Liver (tissue), 3 donors: ENCODE measurements at regions not wholly inside any gene's neighbourhood (a gene's known extent, or its start where the extent isn't known, plus 50 kb on each side); places are given as distances from the start of the nearest gene placed in this dataset.

Source experiments
- ATF3 ChIP-seq: IDR thresholded peaks from 2 replicates; pipeline ENCODE4 v1.6.1; 2016; ENCODE audit warnings: antibody characterized with exemption
- CTCF ChIP-seq: fragments of 150-350 bp; IDR thresholded peaks from 2 replicates; pipeline ENCODE4 v1.5.1; 2017; ENCODE audit warnings: improper control_type of control experiment, low read depth, low read length; ENCODE audit not compliant: missing input control
- EGR1 ChIP-seq, 2 donors: IDR thresholded peaks; 2 replicates each; pipeline ENCODE4 v1.6.1; 2016 to 2018; ENCODE audit warnings: antibody characterized with exemption in 2 of 2, low read depth in 2 of 2
- FOXA1 ChIP-seq: IDR thresholded peaks from 2 replicates; pipeline ENCODE4 v1.6.1; 2016; ENCODE audit warnings: antibody characterized with exemption
- GABPA ChIP-seq, 2 donors: IDR thresholded peaks in 1 of 2; conservative IDR thresholded peaks in 1 of 2; 2 replicates each; pipeline ENCODE4 v1.6.1; 2016; ENCODE audit warnings: antibody characterized with exemption in 2 of 2, mild to moderate bottlenecking in 1 of 2, moderate library complexity in 1 of 2
- JUND ChIP-seq, 2 donors: IDR thresholded peaks; 2 replicates each; pipeline ENCODE4 v1.6.1; 2016; ENCODE audit warnings: antibody characterized with exemption in 2 of 2
- MAX ChIP-seq: IDR thresholded peaks from 2 replicates; pipeline ENCODE4 v1.6.1; 2016; ENCODE audit warnings: antibody characterized with exemption
- RXRA ChIP-seq, 2 donors: IDR thresholded peaks; 2 replicates each; pipeline ENCODE4 v1.6.1; 2017 to 2018; ENCODE audit warnings: antibody characterized with exemption in 2 of 2, mild to moderate bottlenecking in 1 of 2
- SP1 ChIP-seq: IDR thresholded peaks from 2 replicates; pipeline ENCODE4 v1.6.1; 2018; ENCODE audit warnings: antibody characterized with exemption, mild to moderate bottlenecking
- TAF1 ChIP-seq: conservative IDR thresholded peaks from 2 replicates; pipeline ENCODE4 v1.6.1; 2016; ENCODE audit warnings: antibody characterized with exemption, mild to moderate bottlenecking
- YY1 ChIP-seq: IDR thresholded peaks from 2 replicates; pipeline ENCODE4 v1.6.1; 2016; ENCODE audit warnings: antibody characterized with exemption, mild to moderate bottlenecking
- TF ChIP-seq, protein P1 (sequence below): IDR thresholded peaks from 2 replicates; pipeline ENCODE4 v1.6.1; 2016; ENCODE audit warnings: antibody characterized with exemption, mild to moderate bottlenecking
- donor health status: healthy.
- donor health status: healthy.

DNA sequence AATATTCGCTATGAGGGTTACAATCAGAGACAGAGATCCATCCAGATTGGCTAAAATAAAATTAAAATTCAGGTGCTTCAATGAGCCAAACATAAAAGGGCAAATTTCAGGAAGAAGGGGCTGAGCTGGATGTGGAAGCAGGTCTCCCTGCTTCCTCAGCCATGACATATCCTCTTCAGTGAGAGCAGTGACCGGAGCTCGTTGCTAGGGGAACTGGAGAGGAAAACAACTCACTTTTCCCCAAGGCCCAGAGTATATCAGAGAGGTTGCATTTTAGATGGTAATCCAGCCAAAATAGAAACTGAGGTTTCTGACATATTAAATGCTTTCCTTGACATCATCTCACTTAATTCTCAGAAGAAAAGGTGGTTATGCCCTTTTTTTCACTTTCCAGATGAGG lies 503.5 kb downstream of the HS3ST4 start:
- TF ChIP-seq MAX (no peak), CTCF (no peak), RXRA (IDR thresholded peaks at IDR 0.05) (no peak), SP1 (no peak), ATF3 (no peak), FOXA1 (no peak), GABPA (IDR thresholded peaks at IDR 0.05 in 1 of 2, conservative IDR thresholded peaks at IDR 0.05 in 1 of 2) (no peak), YY1 (no peak), TAF1 (no peak), JUND (IDR thresholded peaks at IDR 0.05) (no peak), EGR1 (IDR thresholded peaks at IDR 0.05; ENCODE audit: low read depth in 2 of 2) (no peak)
- TF ChIP-seq, protein P1, sequence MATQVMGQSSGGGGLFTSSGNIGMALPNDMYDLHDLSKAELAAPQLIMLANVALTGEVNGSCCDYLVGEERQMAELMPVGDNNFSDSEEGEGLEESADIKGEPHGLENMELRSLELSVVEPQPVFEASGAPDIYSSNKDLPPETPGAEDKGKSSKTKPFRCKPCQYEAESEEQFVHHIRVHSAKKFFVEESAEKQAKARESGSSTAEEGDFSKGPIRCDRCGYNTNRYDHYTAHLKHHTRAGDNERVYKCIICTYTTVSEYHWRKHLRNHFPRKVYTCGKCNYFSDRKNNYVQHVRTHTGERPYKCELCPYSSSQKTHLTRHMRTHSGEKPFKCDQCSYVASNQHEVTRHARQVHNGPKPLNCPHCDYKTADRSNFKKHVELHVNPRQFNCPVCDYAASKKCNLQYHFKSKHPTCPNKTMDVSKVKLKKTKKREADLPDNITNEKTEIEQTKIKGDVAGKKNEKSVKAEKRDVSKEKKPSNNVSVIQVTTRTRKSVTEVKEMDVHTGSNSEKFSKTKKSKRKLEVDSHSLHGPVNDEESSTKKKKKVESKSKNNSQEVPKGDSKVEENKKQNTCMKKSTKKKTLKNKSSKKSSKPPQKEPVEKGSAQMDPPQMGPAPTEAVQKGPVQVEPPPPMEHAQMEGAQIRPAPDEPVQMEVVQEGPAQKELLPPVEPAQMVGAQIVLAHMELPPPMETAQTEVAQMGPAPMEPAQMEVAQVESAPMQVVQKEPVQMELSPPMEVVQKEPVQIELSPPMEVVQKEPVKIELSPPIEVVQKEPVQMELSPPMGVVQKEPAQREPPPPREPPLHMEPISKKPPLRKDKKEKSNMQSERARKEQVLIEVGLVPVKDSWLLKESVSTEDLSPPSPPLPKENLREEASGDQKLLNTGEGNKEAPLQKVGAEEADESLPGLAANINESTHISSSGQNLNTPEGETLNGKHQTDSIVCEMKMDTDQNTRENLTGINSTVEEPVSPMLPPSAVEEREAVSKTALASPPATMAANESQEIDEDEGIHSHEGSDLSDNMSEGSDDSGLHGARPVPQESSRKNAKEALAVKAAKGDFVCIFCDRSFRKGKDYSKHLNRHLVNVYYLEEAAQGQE = no peak
